Ascending aorta (tissue), 2 donors: ENCODE measurements at regions not wholly inside any gene's neighbourhood (a gene's known extent, or its start where the extent isn't known, plus 50 kb on each side); places are given as distances from the start of the nearest gene placed in this dataset.
A peak's percentile ranks its signal among the peaks of the same experiment; 100 is the strongest.

ENCODE experiments used
- DNase-seq, 2 donors: peaks; one replicate each; pipeline ENCODE4 v3.0.0-alpha.2; 2019; ENCODE audit warnings: low spot score in 2 of 2
- H3K27ac ChIP-seq, 2 donors: fragments of 200-600 bp; sonication (generic); one replicate each; pipeline ENCODE4 v1.5.1; 2016 to 2017; ENCODE audit warnings: mild to moderate bottlenecking in 1 of 2
- H3K27me3 ChIP-seq: fragments of 200-600 bp; sonication (generic); one replicate; pipeline ENCODE4 v1.5.1; 2017
- H3K36me3 ChIP-seq, 2 donors: fragments of 200-600 bp; sonication (generic); one replicate each; pipeline ENCODE4 v1.5.1; 2016
- H3K4me1 ChIP-seq, 2 donors: fragments of 200-600 bp; sonication (generic); one replicate each; pipeline ENCODE4 v1.5.1; 2016 to 2017; ENCODE audit warnings: mild to moderate bottlenecking in 1 of 2
- H3K4me3 ChIP-seq, 2 donors: fragments of 200-600 bp; sonication (generic); one replicate each; pipeline ENCODE4 v1.5.1; 2016 to 2017; ENCODE audit warnings: mild to moderate bottlenecking in 1 of 2
- H3K9me3 ChIP-seq, 2 donors: fragments of 200-600 bp; sonication (generic); one replicate each; pipeline ENCODE4 v1.5.1; 2016
- intact Hi-C: fragments of 100-400 bp; cut with DNase I; formaldehyde crosslinking; loops from one replicate; pipeline ENCODE4 v1.15.1; 2023
- TF ChIP-seq, protein P1 (sequence below), 3 experiments: fragments of 200-600 bp in 2 of 3; fragments of 450-650 bp in 1 of 3; sonication (generic) in 2 of 3; IDR thresholded peaks; one replicate each; pipeline ENCODE4 v1.5.1; 2016 to 2019; ENCODE audit warnings: antibody characterized with exemption in 3 of 3, mild to moderate bottlenecking in 1 of 3, moderate library complexity in 1 of 3

DNA sequence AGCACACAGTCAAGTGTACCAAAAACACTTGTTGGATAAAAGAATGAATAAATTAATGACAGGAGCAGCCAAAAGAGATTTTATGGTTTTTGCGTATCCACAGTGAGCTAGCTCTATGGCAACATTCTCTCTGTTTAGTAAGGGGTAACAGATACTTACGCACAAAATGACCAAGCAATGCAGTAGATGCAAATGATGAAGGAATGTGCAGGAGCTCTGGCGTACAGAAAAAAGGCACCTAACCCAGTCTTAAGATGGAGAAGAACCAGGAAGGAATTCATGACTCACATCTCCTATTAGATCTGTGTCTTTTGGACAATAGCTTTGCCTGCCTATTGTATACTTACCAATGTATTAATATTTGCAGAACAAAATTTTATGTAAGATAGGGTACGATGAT, 191.9 kb upstream of the PREP start:
- peaks cover 6 to 27% of the 10 kb centered on the region in 2 donors for H3K4me1 ChIP-seq
- DNase-seq = no peak
- no peak overlapping the region for H3K4me3 ChIP-seq
- no peaks in the 10 kb centered on the region for H3K9me3 ChIP-seq
- H3K27ac ChIP-seq = no peak overlapping the region
- no peaks in the 10 kb centered on the region for H3K27me3 ChIP-seq
- TF ChIP-seq, protein P1, sequence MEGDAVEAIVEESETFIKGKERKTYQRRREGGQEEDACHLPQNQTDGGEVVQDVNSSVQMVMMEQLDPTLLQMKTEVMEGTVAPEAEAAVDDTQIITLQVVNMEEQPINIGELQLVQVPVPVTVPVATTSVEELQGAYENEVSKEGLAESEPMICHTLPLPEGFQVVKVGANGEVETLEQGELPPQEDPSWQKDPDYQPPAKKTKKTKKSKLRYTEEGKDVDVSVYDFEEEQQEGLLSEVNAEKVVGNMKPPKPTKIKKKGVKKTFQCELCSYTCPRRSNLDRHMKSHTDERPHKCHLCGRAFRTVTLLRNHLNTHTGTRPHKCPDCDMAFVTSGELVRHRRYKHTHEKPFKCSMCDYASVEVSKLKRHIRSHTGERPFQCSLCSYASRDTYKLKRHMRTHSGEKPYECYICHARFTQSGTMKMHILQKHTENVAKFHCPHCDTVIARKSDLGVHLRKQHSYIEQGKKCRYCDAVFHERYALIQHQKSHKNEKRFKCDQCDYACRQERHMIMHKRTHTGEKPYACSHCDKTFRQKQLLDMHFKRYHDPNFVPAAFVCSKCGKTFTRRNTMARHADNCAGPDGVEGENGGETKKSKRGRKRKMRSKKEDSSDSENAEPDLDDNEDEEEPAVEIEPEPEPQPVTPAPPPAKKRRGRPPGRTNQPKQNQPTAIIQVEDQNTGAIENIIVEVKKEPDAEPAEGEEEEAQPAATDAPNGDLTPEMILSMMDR (IDR thresholded peaks at IDR 0.05) = no peak
- H3K36me3 ChIP-seq = no peaks in the 10 kb centered on the region
- intact Hi-C loops = loop anchor here (10.0 kb wide), 1 partner anchor 730 kb away; the partner anchor contains the start of gene ATG5

DNA sequence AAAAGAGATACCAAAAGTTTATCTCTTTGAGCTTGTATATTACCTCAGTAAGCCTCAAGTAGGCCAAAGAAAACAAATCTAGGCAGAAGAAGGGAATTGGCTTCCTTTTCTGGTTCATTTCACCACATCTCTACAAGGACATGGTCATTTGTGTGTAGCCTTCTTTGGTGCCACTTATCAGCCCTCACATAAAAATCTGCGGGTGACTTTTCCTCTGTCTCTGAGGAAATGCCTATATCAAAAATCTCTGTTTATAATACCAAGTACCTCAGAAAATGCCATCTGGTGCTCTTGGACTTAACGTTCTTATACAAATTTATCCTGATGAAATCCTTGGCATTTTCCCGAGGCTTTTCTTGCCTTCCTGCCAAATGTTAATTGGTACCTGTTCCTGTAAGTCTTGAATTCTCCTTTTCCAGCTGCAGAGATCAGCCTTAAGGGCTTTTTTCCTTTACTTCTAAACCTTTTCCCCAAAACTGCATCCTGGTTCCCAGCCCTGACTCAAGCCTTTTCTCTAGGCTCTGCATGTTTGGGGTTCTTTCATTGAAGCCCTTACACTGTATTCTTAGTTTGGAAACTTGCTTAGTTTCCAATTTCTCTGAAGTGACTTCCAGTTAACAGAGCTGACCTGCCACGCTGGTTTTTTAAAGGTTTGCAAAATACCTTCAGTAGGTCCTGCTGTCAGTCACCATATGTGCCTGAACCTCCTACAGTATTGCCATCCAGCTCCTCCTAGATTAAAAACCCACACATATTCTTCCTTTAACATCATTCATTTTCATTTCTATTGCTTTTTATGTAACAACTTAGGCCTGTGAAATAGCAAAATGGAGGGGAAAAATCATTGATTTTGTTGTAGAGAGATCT, 191.2 kb upstream of the PREP start:
- H3K36me3 ChIP-seq = no peaks in the 10 kb centered on the region
- H3K27ac ChIP-seq = peak overlapping the region; percentile 14 to 20
- H3K27me3 ChIP-seq = no peaks in the 10 kb centered on the region
- no peak overlapping the region for H3K4me3 ChIP-seq
- H3K4me1 ChIP-seq = peaks cover 6 to 22% of the 10 kb centered on the region in 2 donors
- no peaks in the 10 kb centered on the region for H3K9me3 ChIP-seq
- TF ChIP-seq, protein P1 (IDR thresholded peaks at IDR 0.05) = no peak
- intact Hi-C loops = loop anchor here (10.0 kb wide), 1 partner anchor 731 kb away; the partner anchor contains the start of gene ATG5
- no peak for DNase-seq

DNA sequence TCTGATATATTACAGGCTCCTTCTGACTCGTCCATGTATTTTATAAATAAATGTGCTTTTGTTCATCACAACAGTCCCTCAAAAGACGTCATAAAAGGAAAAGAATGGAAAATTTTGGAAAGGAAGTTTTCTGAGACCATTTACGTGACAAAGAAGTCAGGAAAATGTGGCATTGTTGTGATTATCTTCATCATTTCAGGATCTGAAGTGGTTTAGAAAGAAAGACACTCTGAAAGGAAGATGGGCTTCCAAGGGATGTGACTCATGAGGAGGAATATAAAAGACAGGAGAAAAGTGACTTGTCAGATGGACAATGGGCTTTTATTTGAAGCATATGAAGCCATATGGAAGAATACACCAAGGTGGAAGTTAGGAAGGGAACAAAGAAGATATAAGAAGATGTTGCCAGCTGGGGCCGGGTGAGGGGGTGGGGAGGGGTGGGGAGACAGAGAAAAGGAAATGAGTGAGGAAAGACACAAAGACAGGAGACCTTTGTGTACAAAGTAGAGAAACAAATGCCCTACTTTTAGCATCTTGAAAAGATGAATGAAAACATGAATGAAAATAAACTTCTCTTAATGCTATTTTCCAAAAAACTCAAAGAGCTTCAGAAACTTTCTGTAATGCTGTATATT, 190.3 kb upstream of the PREP start:
- DNase-seq = no peak
- Histone ChIP-seq H3K27ac (peak overlapping the region in 1 of 2 donors; percentile 14), H3K4me1 (peaks cover 6 to 22% of the 10 kb centered on the region in 2 donors), H3K27me3 (no peaks in the 10 kb centered on the region), H3K36me3 (no peaks in the 10 kb centered on the region), H3K4me3 (no peak overlapping the region), H3K9me3 (no peaks in the 10 kb centered on the region)
- intact Hi-C loops = loop anchor here (10.0 kb wide), 1 partner anchor 732 kb away; the partner anchor contains the start of gene ATG5
- TF ChIP-seq, protein P1 (IDR thresholded peaks at IDR 0.05) = no peak

DNA sequence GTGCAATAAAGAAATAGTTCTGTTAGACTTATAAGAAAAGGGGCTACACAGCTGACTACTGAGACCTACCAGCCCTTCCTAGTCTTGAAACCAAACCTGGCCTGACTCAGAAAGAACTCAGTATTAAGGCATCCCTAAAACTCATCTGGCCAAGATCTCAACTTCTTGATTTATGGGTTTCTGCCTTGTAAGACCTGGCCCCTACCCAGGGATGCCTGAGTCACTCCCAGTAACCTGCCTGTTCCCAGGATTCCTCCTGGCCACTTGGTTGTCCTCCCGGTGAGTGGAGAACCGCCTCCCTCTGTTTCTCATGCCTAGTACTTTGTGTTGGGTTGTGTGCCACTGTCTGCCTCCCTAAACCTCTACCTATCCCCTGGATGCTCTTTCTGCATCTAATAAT, 189.4 kb upstream of the PREP start:
- Histone ChIP-seq H3K36me3 (no peaks in the 10 kb centered on the region), H3K27me3 (no peaks in the 10 kb centered on the region), H3K4me1 (peaks cover 6 to 22% of the 10 kb centered on the region in 2 donors), H3K9me3 (no peaks in the 10 kb centered on the region), H3K27ac (no peak overlapping the region), H3K4me3 (no peak overlapping the region)
- intact Hi-C loops = loop anchor here (10.0 kb wide), 1 partner anchor 732 kb away; the partner anchor contains the start of gene ATG5
- DNase-seq = no peak
- TF ChIP-seq, protein P1 (IDR thresholded peaks at IDR 0.05) = no peak

DNA sequence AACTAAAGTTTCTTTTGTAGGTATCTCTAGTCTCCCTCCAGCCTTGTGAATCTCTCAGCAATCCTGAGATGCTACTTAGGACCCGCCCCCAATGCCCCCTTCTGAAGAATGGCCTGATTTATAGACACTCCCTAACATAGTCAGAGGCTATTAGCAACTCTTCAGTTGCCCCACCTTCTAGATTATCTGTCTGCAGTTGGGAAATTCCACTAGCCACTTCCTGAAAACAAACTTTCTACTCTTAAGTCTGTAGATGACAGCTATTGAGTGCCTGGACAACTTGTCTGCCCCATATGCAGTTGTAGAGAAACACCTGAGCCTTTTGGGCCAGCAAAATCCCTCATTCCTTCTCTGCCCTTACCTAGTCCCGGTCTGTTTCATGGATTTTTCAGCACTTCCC, 188.2 kb upstream of the PREP start:
- no peaks in the 10 kb centered on the region for H3K36me3 ChIP-seq
- H3K4me1 ChIP-seq = peaks cover 6 to 20% of the 10 kb centered on the region in 2 donors
- no peaks in the 10 kb centered on the region for H3K27me3 ChIP-seq
- TF ChIP-seq, protein P1 (IDR thresholded peaks at IDR 0.05) = no peak
- H3K4me3 ChIP-seq = no peak overlapping the region
- no peaks in the 10 kb centered on the region for H3K9me3 ChIP-seq
- no peak for DNase-seq
- no peak overlapping the region for H3K27ac ChIP-seq
- intact Hi-C loops = loop anchor here (10.0 kb wide), 1 partner anchor 734 kb away; the partner anchor contains the start of gene ATG5
